ENCODE measurements at regions not wholly inside any gene's neighbourhood (a gene's known extent, or its start where the extent isn't known, plus 50 kb on each side); places are given as distances from the start of the nearest gene placed in this dataset.
A peak's percentile ranks its signal among the peaks of the same experiment; 100 is the strongest.

DNA sequence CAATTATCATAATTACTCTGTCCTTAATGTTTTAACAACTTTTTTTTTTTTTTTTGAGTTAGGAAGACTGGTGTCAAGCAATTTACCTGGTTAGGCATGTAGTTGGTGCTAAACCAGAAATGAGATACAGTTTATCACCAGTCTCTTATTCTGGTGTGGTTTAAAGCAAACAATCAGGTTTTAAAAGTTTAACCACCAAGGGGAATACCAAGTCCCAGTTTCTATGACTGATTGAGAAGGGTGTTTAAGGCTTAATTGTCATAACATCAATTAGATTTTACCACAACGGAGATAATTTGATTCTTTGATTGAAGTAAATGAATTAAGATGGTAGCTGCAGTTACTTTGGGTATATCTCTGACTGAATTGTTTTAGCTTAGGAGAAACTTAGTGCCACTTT, 197.8 kb downstream of the TFAP2B start:
- no peak overlapping the region for H3K27ac Mint-ChIP-seq
- peaks cover 3% of the 10 kb centered on the region for H3K27me3 Mint-ChIP-seq (ENCODE audit: low read depth)
- H3K9me3 Mint-ChIP-seq, result no peaks in the 10 kb centered on the region
- peaks cover 4% of the 10 kb centered on the region for H3K4me1 Mint-ChIP-seq
- TF ChIP-seq, protein P1, sequence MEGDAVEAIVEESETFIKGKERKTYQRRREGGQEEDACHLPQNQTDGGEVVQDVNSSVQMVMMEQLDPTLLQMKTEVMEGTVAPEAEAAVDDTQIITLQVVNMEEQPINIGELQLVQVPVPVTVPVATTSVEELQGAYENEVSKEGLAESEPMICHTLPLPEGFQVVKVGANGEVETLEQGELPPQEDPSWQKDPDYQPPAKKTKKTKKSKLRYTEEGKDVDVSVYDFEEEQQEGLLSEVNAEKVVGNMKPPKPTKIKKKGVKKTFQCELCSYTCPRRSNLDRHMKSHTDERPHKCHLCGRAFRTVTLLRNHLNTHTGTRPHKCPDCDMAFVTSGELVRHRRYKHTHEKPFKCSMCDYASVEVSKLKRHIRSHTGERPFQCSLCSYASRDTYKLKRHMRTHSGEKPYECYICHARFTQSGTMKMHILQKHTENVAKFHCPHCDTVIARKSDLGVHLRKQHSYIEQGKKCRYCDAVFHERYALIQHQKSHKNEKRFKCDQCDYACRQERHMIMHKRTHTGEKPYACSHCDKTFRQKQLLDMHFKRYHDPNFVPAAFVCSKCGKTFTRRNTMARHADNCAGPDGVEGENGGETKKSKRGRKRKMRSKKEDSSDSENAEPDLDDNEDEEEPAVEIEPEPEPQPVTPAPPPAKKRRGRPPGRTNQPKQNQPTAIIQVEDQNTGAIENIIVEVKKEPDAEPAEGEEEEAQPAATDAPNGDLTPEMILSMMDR (IDR thresholded peaks at IDR 0.05; ENCODE audit: unreplicated experiment in 3 of 3), result no peak
- H3K4me3 Mint-ChIP-seq, result no peak overlapping the region
- H3K36me3 Mint-ChIP-seq (ENCODE audit: low read depth), result no peaks in the 10 kb centered on the region

DNA sequence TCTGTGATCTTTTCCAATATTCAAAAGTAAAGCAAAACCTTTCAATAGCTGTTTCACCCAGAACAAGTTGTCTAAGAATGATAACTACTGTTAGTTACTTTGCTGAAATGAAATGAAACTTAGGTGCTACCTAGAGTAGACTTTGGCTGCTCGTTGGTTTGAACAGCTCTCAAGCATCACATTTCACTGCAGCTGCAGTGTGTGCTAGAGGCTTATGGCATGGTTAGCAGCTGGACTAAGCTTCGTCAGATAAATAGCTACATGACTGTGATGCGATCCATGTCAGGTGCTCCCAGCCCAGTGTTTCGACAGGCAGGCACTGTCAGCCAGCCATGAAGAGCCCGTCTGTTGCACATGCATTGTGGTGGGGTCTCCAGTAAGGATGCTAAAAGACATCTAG, 201.1 kb downstream of the TFAP2B start:
- peaks cover 3% of the 10 kb centered on the region for H3K27me3 Mint-ChIP-seq (ENCODE audit: low read depth)
- TF ChIP-seq, protein P1 (IDR thresholded peaks at IDR 0.05; ENCODE audit: unreplicated experiment in 3 of 3), result no peak
- H3K9me3 Mint-ChIP-seq, result no peaks in the 10 kb centered on the region
- no peaks in the 10 kb centered on the region for H3K36me3 Mint-ChIP-seq (ENCODE audit: low read depth)
- peak overlapping the region in 1 of 3 experiments; percentile 50 for H3K27ac Mint-ChIP-seq
- H3K4me3 Mint-ChIP-seq, result no peak overlapping the region
- peaks cover 4% of the 10 kb centered on the region for H3K4me1 Mint-ChIP-seq

DNA sequence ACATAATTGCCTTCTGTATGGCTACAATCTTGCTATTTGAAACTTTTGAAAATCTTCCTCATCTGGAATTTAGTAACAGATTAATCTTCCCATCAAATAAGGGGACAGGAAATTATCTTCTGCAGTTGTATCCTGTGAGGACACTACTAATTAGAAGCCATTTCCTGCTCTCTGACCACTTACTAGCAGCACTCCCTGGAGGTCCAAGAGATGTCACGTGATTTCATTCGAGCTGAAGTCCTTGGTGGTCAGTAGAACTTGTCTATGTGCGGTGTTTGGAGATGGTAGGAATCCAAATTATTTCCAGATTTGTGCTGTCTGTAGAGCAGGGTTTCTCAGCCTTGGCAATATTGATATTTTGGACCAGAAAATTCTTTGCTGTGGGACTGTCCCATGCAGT, 202.5 kb downstream of the TFAP2B start:
- Mint-ChIP-seq H3K4me3 (no peak overlapping the region), H3K9me3 (no peaks in the 10 kb centered on the region), H3K36me3 (ENCODE audit: low read depth) (no peaks in the 10 kb centered on the region), H3K4me1 (peaks cover 4% of the 10 kb centered on the region), H3K27me3 (ENCODE audit: low read depth) (peaks cover 3% of the 10 kb centered on the region), H3K27ac (no peak overlapping the region)
- TF ChIP-seq, protein P1 (IDR thresholded peaks at IDR 0.05; ENCODE audit: unreplicated experiment in 3 of 3), result no peak

DNA sequence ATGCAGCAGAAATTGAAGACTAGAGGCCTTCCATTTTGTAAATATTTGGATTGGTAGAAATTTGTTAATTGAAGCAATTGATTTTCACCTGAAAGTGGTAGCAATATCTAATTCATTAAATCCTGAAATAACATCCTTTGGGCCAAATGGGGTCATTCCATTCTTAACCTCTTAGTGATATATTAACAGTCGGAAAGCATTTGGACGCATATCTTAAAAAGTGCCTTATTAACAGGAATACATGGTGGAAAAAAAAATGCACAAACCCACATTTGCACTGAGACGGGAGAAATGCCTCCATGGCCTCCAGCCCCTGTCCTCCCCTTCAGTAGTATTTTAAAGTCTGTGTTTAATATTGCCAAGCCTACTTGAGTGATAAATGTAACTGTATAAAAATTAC, 205.5 kb downstream of the TFAP2B start:
- H3K36me3 Mint-ChIP-seq (ENCODE audit: low read depth), result no peaks in the 10 kb centered on the region
- peaks cover 3% of the 10 kb centered on the region for H3K27me3 Mint-ChIP-seq (ENCODE audit: low read depth)
- H3K9me3 Mint-ChIP-seq, result no peaks in the 10 kb centered on the region
- TF ChIP-seq, protein P1 (IDR thresholded peaks at IDR 0.05; ENCODE audit: unreplicated experiment in 3 of 3), result no peak
- H3K4me1 Mint-ChIP-seq, result peaks cover 4% of the 10 kb centered on the region
- H3K4me3 Mint-ChIP-seq, result no peak overlapping the region
- H3K27ac Mint-ChIP-seq, result peak overlapping the region in 1 of 3 experiments; percentile 83

DNA sequence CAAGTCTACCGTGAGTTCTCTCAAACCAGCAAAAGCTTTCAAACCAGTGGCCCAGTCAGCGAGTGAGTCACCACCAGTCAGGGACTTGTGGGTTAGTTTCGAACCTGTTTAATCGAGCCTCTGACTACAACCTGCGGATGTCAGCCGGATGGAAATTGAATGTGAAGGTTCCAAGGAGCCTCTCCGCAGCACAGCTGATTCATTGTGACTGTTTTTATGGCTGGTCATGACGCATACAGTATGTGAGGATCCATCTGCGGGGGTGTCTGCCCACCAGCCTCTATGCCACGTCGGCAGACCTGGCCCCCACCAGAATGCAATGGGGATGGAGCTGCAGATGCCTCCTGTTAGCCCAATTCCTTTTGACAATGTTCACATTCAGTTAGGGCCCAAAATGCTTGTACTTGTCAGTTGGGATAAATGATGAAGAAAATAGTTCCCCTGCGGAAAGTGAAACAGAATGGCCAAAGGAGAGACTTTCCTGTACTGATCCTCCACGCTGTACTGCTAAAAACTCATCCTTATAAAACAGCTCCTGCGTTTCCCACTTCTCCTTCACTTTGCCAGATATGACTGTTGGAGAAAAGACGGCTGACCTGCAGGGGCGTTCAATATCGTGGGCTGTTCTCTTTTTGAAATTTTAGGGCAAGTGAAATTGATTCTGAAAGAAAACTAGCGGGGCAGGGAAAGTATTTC, 206.6 kb downstream of the TFAP2B start:
- Mint-ChIP-seq H3K27ac (peak overlapping the region in 1 of 3 experiments; percentile 83), H3K9me3 (no peaks in the 10 kb centered on the region), H3K4me3 (no peak overlapping the region), H3K36me3 (ENCODE audit: low read depth) (no peaks in the 10 kb centered on the region), H3K4me1 (no peaks in the 10 kb centered on the region), H3K27me3 (ENCODE audit: low read depth) (no peaks in the 10 kb centered on the region)
- TF ChIP-seq, protein P1 (IDR thresholded peaks at IDR 0.05; ENCODE audit: unreplicated experiment in 3 of 3), result no peak

All from nephron (organoid).